ENCODE measurements at regions not wholly inside any gene's neighbourhood (a gene's known extent, or its start where the extent isn't known, plus 50 kb on each side); places are given as distances from the start of the nearest gene placed in this dataset.
A peak's percentile ranks its signal among the peaks of the same experiment; 100 is the strongest.

DNA sequence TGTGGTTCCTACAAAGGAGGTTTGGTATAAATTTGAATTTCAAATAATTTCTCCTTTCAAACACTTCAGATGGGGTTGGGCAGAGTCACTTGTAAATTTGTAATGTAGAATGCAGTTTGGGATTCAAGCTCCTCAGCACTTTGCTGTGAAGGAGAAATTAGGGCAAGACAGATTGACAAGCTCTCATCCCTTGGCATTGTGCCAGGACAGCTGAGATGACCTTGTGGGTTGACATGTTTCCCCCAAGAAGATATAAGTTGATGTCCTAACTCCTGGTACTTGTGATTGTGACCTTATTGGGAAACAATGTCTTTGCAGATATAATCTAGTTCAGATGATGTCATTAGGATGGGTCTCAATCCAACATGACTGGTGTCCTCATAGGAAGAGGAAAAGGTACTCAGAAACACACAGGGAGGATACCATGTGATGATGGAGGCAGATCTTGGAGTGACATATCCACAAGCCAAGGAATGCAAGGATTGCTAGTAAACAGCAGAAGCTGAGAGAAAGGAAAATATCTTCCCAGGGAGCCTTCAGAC lies 408.3 kb downstream of the MED10 start:
- H3K27me3 Mint-ChIP-seq: peaks cover 7% of the 10 kb centered on the region
- H3K4me3 Mint-ChIP-seq: no peak overlapping the region
- no peak for TF ChIP-seq CTCF (conservative IDR thresholded peaks at IDR 0.05)
- H3K27ac Mint-ChIP-seq: no peak overlapping the region
- peaks cover 4% of the 10 kb centered on the region for H3K9me3 Mint-ChIP-seq
- H3K36me3 Mint-ChIP-seq: no peaks in the 10 kb centered on the region
- DNase-seq (ENCODE audit: extremely low spot score, unreplicated experiment): no peak
- no peaks in the 10 kb centered on the region for H3K4me1 Mint-ChIP-seq (ENCODE audit: unreplicated experiment)

GRCh38 chr5:5968981-5969380 lies 409.4 kb downstream of the MED10 start:
- DNase-seq (ENCODE audit: extremely low spot score, unreplicated experiment): no peak
- H3K27ac Mint-ChIP-seq: no peak overlapping the region
- peaks cover 13% of the 10 kb centered on the region for H3K9me3 Mint-ChIP-seq
- H3K36me3 Mint-ChIP-seq: no peaks in the 10 kb centered on the region
- H3K27me3 Mint-ChIP-seq: peaks cover 3% of the 10 kb centered on the region
- no peaks in the 10 kb centered on the region for H3K4me1 Mint-ChIP-seq (ENCODE audit: unreplicated experiment)
- no peak for TF ChIP-seq CTCF (conservative IDR thresholded peaks at IDR 0.05)
- H3K4me3 Mint-ChIP-seq: no peak overlapping the region

DNA sequence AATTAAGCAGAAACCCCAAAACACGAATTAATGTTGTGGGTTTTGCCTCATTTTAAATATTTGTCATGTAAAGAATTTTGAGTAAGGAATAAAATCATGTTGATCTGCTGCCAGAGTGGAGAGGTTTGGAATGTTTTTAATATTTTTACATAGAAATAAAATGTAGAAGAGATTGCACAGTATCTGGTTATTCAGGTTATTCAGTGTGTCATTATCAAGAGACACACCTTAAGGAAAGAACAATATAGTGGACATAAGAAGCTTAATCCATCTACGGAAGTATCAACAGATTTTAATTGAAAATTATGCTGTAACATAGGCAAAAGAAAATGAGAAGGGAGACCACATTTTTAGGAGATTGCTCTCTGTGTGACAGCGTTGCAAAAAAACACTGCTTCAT lies 410.4 kb downstream of the MED10 start:
- no peak for DNase-seq (ENCODE audit: extremely low spot score, unreplicated experiment)
- no peaks in the 10 kb centered on the region for H3K36me3 Mint-ChIP-seq
- H3K4me3 Mint-ChIP-seq: peak overlapping the region; percentile 40
- H3K9me3 Mint-ChIP-seq: peaks cover 13% of the 10 kb centered on the region
- H3K4me1 Mint-ChIP-seq (ENCODE audit: unreplicated experiment): no peaks in the 10 kb centered on the region
- H3K27ac Mint-ChIP-seq: peak overlapping the region; percentile 8
- TF ChIP-seq CTCF (conservative IDR thresholded peaks at IDR 0.05): no peak
- H3K27me3 Mint-ChIP-seq: peaks cover 3% of the 10 kb centered on the region

DNA sequence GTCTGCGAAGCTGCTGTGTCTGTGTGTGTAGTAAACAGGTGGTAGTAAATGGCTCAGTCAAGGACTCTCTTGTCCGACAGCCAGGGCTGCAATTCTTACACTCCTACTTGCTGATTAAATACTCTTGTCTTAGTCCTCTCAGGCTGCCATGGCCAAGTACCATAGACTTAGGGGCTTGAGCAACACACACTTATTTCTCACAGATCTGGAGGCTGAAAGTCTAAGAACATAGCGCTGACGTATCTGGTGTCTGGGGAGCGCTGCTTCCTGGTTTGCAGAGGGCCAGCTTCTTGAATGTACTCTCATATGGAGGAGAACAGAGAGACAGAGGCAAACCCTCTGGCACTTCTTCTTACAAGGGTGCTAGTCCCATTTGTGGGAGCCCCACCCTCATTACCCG lies 411.0 kb downstream of the MED10 start:
- peak overlapping the region; percentile 8 for H3K27ac Mint-ChIP-seq
- no peaks in the 10 kb centered on the region for H3K36me3 Mint-ChIP-seq

GRCh38 chr5:5965132-5965531 lies 413.2 kb downstream of the MED10 start:
- Mint-ChIP-seq H3K36me3 (no peaks in the 10 kb centered on the region), H3K4me1 (ENCODE audit: unreplicated experiment) (no peaks in the 10 kb centered on the region), H3K4me3 (no peak overlapping the region), H3K27me3 (peaks cover 3% of the 10 kb centered on the region), H3K27ac (no peak overlapping the region), H3K9me3 (peaks cover 13% of the 10 kb centered on the region)
- TF ChIP-seq CTCF (conservative IDR thresholded peaks at IDR 0.05): no peak
- no peak for DNase-seq (ENCODE audit: extremely low spot score, unreplicated experiment)

More for the DNA sequence above, 411.0 kb downstream of the MED10 start:
- DNase-seq (ENCODE audit: extremely low spot score, unreplicated experiment): no peak
- H3K9me3 Mint-ChIP-seq: peaks cover 13% of the 10 kb centered on the region
- H3K4me3 Mint-ChIP-seq: no peak overlapping the region
- no peak for TF ChIP-seq CTCF (conservative IDR thresholded peaks at IDR 0.05)
- no peaks in the 10 kb centered on the region for H3K4me1 Mint-ChIP-seq (ENCODE audit: unreplicated experiment)
- H3K27me3 Mint-ChIP-seq: peaks cover 3% of the 10 kb centered on the region

DNA sequence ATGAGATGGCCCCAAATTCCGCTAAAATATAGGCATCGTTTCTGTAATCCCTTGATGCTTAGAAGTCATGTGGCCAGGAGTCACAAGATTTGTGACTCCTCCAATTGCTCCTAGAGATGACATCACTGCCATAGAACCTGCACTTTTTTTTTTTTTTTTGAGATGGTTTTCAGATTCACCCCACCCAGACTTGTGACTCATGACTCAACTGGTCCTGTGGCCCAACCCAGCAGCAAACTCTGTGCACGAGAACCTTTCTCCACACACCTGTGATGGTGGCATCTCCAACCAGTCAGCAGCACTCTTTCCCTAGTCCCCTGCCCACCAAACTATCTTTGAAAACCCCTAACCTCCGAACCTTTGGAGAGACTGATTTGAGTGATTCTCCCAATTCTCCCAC lies 414.0 kb downstream of the MED10 start:
- Mint-ChIP-seq H3K27ac (no peak overlapping the region), H3K4me3 (no peak overlapping the region), H3K9me3 (peaks cover 13% of the 10 kb centered on the region), H3K4me1 (ENCODE audit: unreplicated experiment) (no peaks in the 10 kb centered on the region), H3K36me3 (no peaks in the 10 kb centered on the region), H3K27me3 (peaks cover 3% of the 10 kb centered on the region)
- TF ChIP-seq CTCF (conservative IDR thresholded peaks at IDR 0.05): no peak
- DNase-seq (ENCODE audit: extremely low spot score, unreplicated experiment): no peak
